ENCODE measurements at regions not wholly inside any gene's neighbourhood (a gene's known extent, or its start where the extent isn't known, plus 50 kb on each side); places are given as distances from the start of the nearest gene placed in this dataset.
A peak's percentile ranks its signal among the peaks of the same experiment; 100 is the strongest.

- DNase-seq (ENCODE audit: low read depth): no peak
These were observed 1158.6 kb downstream of the CDH12 start for GRCh38 chr5:21694567-21694966.

GRCh38 chr5:21693591-21693990, 1159.6 kb downstream of the CDH12 start:
- no peak for DNase-seq (ENCODE audit: low read depth)

- DNase-seq (ENCODE audit: low read depth): no peak
These were observed 1163.6 kb downstream of the CDH12 start for GRCh38 chr5:21689587-21689986.

- peak; percentile 11 for DNase-seq (ENCODE audit: low read depth)
These were observed 1164.5 kb downstream of the CDH12 start for GRCh38 chr5:21688655-21689054.

- DNase-seq (ENCODE audit: low read depth): no peak
These were observed 1165.5 kb downstream of the CDH12 start for GRCh38 chr5:21687621-21688020.

- no peak for DNase-seq (ENCODE audit: low read depth)
These were observed 1166.4 kb downstream of the CDH12 start for GRCh38 chr5:21686706-21687105.

- peak; percentile 59 for DNase-seq (ENCODE audit: low read depth)
These were observed 1167.6 kb downstream of the CDH12 start for GRCh38 chr5:21685522-21685921.

- DNase-seq (ENCODE audit: low read depth): no peak
These were observed 1168.2 kb downstream of the CDH12 start for GRCh38 chr5:21684992-21685391.

- no peak for DNase-seq (ENCODE audit: low read depth)
These were observed 1171.2 kb downstream of the CDH12 start for GRCh38 chr5:21681911-21682310.

- DNase-seq (ENCODE audit: low read depth): no peak
These were observed 1172.5 kb downstream of the CDH12 start for GRCh38 chr5:21680641-21681040.

- DNase-seq (ENCODE audit: low read depth): peak; percentile 80
These were observed 1172.9 kb downstream of the CDH12 start for GRCh38 chr5:21680196-21680595.

GRCh38 chr5:21678526-21678925, 1174.6 kb downstream of the CDH12 start:
- DNase-seq (ENCODE audit: low read depth): no peak

GRCh38 chr5:21672911-21673310, 1180.2 kb downstream of the CDH12 start:
- DNase-seq (ENCODE audit: low read depth): no peak

- DNase-seq (ENCODE audit: low read depth): no peak
These were observed 1180.8 kb downstream of the CDH12 start for GRCh38 chr5:21672360-21672759.

- DNase-seq (ENCODE audit: low read depth): no peak
These were observed 1187.6 kb downstream of the CDH12 start for GRCh38 chr5:21665524-21665923.

GRCh38 chr5:21663082-21663481, 1190.1 kb downstream of the CDH12 start:
- DNase-seq (ENCODE audit: low read depth): no peak

GRCh38 chr5:21661184-21661583, 1192.0 kb downstream of the CDH12 start:
- peak; percentile 6 for DNase-seq (ENCODE audit: low read depth)

GRCh38 chr5:21654556-21654955, 1198.6 kb downstream of the CDH12 start:
- DNase-seq (ENCODE audit: low read depth): no peak

- DNase-seq (ENCODE audit: low read depth): peak; percentile 54
These were observed 1203.2 kb downstream of the CDH12 start for GRCh38 chr5:21649969-21650368.

- peak; percentile 34 for DNase-seq (ENCODE audit: low read depth)
These were observed 1206.7 kb downstream of the CDH12 start for GRCh38 chr5:21646469-21646868.

GRCh38 chr5:21644032-21644431, 1209.1 kb downstream of the CDH12 start:
- no peak for DNase-seq (ENCODE audit: low read depth)

GRCh38 chr5:21642312-21642711, 1210.8 kb downstream of the CDH12 start:
- no peak for DNase-seq (ENCODE audit: low read depth)

- peak; percentile 27 for DNase-seq (ENCODE audit: low read depth)
These were observed 1229.3 kb downstream of the CDH12 start for GRCh38 chr5:21623831-21624230.

- DNase-seq (ENCODE audit: low read depth): peak; percentile 48
These were observed 1237.9 kb downstream of the CDH12 start for GRCh38 chr5:21615195-21615765.

All from Daoy (cell line).